ENCODE measurements at regions not wholly inside any gene's neighbourhood (a gene's known extent, or its start where the extent isn't known, plus 50 kb on each side); places are given as distances from the start of the nearest gene placed in this dataset.

DNA sequence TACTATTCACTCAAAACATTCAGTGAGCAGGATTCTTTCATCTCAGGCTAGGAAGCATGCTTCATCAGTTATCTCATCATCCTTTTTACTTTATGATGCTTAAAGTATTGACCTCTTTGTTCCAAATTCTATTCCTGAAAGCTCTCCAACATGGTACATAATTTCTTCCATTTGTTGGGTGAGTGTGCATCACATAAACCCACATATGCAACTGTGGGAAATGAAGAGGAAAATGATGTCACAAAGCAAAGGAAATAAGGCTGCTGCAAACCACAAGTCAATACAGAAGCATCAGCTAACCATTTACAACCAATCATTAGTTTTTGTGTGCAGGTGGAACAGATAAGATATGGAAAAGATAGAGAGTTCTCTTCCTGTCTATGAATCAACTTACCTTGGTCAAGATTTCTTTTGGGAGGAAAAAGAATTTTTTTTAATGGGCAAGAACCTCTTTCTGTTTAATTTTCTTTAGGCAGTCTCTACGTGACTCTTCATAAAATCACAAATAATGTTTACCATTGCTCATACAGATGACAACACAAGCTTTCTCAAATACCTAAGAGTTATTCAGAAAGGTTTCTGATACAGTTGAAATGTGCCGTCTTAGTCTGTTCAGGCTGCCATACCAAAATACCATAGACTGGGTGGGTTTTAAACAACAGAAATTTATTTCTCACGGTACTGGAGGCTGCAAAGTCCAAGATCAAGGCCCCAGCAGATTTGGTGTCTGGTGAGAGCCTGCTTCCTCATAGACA is 259.9 kb downstream of the ADGRG6 start:
- peak in 1 of 2 donors; percentile 11 for DNase-seq

GRCh38 chr6:142562865-142563264 is 261.1 kb downstream of the ADGRG6 start:
- DNase-seq = no peak

DNA sequence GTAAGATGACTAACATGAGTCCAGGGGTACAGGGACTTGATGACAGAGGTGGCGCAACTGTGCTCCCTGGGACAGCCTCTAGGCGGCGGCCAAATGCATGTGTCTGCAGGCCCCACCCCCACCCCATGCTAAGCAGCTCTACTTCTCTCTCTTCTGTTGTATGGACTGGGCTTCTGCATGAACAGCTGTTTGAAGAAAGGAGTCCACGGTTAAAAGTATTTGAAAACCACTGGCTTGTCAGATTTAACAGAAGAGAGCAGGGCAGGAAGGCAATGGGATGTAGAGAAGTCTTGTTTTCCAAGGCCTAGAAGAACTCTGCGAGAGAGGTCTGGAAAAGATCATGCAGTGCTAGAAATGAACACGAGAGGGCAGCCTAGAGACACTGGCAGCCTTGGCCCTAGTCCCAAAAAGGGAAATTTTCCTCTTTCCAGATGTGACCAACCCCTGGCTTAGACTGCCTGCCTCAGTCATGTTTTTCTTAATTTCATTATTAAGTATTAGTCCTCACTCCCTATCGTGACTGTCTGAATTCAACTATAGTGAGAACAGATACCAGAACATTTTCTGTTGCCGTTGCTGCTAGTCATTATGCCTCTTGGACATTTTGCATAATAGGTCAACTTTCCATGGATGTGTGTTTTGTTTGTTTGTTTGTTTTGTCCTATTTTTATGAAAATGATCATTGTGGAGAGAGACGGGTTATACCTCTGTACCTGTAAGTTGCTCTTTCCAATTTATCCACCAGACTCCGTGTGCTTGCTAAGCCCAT is 265.0 kb downstream of the ADGRG6 start:
- peak; percentile 11 to 50 for DNase-seq

GRCh38 chr6:142567461-142567860 is 265.7 kb downstream of the ADGRG6 start:
- no peak for DNase-seq

DNA sequence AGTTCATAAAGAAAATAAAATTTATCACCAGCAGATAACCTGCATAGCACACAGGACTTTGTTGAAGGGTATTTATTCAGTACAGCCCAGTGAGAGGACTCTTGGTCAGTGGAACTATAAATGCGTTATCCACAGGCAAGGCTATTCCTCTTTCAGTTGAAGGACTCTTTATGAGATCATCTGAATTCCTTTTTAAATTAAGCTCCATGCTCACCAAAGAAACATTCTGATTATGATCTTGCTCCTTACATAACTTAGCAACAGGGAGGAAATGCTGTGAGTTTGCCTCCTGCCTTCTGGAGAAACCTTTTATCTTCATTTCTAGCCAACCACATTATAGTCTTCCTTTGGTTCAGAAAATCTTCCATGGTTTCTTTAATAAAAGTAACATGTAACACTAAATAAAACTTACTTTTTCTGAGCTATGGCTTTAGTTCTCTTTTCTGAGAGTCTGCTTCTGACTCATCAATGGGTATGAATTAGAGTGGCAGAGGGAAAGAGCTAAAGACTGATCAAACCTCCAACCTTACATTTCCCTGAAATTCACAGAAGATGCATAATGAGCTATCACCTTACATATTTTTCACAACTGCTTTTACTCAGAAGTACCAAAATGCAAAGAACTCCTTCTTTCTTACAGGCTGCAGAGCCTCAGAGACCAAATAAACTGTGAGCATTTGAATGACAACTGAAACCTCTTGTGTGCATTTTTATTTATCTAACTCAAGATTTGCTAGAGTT is 267.2 kb downstream of the ADGRG6 start:
- DNase-seq = no peak

DNA sequence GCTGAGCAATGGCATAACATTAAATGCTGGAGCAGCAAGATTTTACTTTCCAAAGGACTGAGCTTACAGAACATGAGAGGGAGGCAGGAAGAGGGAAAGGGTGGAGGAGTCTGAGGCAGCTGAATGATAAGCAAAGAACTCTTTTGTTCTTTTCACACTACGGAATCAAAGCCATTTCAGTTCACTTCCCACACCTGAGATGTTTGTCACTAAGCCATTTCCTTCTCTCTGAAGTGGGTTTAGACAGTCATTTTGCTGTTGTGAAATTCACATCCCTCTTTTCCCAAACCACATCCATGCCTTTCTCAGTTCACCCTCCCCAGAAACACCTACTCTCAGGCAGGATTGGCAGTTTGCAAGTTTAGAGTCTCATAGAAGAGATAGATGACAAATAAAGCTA is 267.9 kb downstream of the ADGRG6 start:
- peak in 1 of 2 donors; percentile 10 for DNase-seq

DNA sequence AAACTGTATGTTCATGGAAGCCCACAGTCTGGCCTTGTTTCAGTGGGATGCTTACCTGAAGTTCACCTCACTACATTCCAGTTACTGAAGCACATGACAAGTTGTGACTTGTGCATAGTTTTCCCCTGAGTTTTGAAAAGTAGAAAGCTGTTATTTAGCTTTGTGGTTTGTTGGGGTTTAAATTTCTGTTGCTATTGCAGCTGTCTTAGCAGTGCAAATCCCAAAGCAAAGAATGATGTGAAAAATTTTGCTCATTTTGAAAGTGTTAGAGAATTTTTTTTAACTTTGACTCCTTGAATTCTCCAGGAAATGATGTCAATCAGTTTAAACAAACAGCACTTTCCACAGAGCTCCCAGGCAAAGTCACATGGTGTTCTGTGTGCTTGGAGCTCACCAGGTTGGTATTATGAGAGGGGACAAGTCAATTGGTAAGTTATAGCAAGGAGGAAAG is 268.4 kb downstream of the ADGRG6 start:
- DNase-seq = no peak

GRCh38 chr6:142592876-142593275 is 291.1 kb downstream of the ADGRG6 start:
- no peak for DNase-seq

GRCh38 chr6:142597836-142598235 is 296.0 kb downstream of the ADGRG6 start:
- DNase-seq = no peak

DNA sequence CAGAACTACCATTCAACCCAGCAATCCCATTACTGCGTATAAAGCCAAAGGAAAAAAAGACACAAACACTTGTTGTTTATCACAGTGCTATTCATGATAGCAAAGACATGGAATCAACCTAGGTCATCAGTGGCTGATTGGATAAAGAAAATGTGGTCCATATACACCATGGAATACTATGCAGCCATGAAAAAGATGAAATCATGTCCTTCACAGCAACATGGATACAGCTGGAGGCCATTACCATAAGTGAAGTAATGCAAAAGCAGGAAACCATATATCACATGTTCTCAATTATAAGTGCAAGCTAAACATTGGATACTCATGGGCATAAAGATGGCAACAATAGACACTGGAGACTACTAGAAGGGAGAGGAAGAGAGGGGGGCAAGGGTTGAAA is 299.6 kb downstream of the ADGRG6 start:
- no peak for DNase-seq

DNA sequence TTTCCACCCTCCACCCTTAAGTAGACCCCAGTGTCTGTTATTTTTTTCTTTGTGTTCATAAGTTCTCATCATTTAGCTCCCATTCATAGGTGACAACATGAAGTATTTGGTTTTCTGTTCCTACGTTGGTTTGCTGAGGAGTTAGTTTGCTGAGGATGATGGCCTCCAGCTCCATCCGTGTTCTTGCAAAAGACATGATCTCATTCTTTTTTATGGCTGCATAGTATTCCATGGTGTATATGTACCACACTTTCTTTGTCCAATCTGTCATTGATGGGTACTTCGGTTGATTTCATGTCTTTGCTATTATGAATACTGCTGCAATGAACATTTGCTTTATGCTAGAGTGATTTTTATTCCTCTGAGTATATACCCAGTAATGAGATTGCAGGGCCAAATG is 301.2 kb downstream of the ADGRG6 start:
- no peak for DNase-seq

DNA sequence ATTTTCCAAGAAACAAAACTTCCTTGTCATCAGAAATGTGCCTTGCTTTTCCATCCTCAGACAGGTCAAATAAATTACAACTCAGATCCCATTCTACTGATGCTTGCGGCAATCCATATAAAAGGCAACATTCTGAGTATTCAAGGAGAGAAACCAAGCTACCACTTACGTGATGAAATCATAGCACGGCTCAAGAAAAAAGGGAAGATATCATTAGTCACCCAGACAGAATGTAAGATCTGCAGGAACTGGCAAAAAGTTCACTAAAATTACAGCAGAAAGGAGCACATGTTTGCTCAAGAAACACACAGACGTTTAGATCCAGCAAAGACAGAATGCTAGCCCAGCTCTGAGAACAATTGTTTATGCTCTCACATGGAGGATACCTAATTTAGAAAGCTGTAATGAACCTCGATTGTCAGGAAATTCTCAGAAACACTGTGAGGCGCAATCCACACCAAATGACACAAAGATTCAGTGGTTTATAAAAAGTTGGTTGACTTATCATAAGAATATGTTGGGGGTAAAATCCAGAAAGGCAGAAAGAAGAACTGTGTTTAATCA is 304.2 kb downstream of the ADGRG6 start:
- DNase-seq = no peak

DNA sequence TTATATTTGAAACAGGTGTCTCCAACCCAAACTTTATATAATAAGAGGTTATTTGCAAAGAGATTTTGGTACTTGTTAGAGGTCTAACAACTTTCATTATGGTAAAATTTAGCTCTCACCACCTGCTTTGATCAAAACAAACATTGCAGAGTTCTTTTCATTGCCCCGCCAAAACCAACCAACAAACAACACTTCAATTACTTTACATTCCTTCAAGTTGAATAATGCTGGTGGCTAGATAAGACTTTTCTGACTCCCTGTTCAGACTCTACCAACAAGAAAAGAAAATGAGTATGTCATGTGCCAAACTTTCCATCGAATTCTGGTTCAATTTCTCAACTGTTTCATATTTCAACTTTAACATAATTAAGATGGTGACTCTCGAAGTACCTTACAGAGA is 311.1 kb downstream of the ADGRG6 start:
- no peak for DNase-seq

DNA sequence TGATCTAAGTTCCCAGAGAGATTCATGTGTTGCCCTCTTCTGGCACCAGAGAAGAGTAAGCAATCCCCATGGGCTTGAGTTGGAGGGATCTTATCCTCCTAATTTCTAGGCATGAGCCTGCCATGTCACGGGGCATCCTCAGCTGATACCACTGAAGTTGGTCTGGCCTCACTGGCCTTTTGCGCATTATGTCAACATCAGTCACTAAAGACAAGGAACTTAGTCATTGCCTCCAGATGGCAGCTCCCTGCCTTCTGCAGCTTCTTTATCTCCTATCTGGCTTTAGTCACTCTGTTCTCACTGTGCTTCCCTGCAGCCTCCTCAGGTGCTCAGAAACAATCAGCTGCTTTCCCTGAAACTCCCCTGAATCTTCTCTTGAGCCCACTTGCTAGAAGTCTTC is 312.2 kb downstream of the ADGRG6 start:
- DNase-seq = no peak

- DNase-seq = no peak
Measured at GRCh38 chr6:142617158-142617557, 315.4 kb downstream of the ADGRG6 start.

DNA sequence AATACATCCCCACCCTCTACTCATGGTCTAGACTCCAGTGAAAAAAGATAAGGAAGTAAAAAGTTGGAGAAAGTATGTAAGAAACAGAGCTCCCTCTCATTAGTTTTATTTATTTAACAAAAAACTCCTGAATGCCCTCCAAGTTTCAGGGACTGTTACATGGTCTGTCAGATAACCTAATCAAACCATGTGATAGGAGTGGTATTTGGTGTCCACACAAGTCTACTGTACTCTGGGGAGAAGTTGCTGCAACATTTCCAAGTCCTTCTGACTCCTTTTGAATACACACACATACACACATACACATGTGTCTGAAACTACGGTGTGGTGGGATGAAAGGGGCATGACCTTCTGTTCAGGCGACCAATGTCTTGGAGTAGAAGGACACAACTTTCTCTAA is 320.0 kb downstream of the ADGRG6 start:
- DNase-seq = no peak

- no peak for DNase-seq
Measured at GRCh38 chr6:142624978-142625715, 319.8 kb downstream of the HIVEP2 start.

- DNase-seq = peak in 1 of 2 donors; percentile 7
Measured at GRCh38 chr6:142627474-142627873, 317.5 kb downstream of the HIVEP2 start.

DNA sequence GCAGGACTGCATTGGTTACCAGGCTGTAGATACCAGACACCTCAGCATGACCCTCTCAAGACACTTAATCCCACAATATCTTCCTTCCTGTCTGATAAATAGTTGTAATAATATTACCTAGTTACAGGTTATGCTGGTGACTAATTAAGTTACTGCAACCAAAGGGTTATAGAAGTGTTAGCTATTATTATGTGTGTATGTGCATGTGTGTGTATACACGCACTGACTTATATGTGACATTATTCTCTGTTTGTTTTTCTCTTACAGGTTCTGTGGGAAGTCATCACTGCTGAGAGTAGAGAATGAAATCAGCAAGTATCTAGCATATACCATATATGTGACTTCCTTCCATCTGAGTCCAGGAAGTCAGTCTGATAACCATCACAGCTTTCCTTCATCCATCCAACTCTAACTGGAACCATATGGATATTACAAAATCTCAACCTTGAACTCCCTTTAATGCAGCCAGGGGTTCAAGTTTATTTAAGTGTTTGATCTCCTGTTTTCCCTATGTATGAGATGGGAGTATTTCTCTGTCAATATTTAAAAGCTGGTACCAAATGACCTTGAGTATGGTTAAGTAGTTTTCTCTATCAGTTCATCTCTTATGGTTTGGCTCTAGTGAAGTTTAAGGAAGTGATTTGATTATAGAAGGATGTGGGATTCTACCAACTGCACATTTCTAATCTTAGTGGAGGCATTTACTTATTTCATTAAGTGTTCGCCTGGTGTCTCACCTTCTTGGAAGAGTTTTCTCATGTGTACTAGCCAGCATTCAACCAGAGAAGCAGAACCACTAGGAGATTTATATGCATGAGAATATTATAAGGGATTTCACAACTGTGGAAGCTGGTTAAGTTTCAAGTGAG is 313.2 kb downstream of the HIVEP2 start:
- DNase-seq = no peak

DNA sequence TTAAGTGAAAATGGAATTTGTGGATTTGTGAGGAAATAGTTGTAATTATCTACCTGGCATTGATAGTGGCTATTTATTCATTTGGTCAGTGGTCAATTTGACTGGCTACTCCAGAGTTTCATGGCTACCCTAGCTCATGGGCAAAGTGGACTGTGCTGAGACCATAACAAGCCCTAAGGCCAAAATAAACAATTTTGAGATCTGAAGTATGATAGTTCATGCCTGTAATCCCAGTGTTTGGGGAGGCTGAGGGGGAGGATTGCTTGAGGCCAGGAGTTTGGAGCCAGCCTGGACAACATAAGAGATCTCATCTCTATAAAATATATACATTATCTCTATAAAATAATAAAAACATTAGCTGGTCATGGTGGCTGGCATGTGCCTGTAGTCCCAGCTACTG is 311.7 kb downstream of the HIVEP2 start:
- no peak for DNase-seq

GRCh38 chr6:142635130-142635529 is 309.8 kb downstream of the HIVEP2 start:
- DNase-seq = no peak

Data from CD4-positive, alpha-beta T cell treated with Interleukin-1 beta for 1 hour (primary cell).